BLaER1 treated with 17β-estradiol and CSF1 and Interleukin-3, amounts not matched to agents 10 nM and 100 nM (cell line): ENCODE measurements at regions not wholly inside any gene's neighbourhood (a gene's known extent, or its start where the extent isn't known, plus 50 kb on each side); places are given as distances from the start of the nearest gene placed in this dataset.

Experiments used
- H3K27ac ChIP-seq, 11 experiments: shearing (Covaris generic); formaldehyde crosslinking; 2 replicates each; pipeline ENCODE4 v1.8.1; 2022
- H3K27me3 ChIP-seq, 11 experiments: shearing (Covaris generic); formaldehyde crosslinking; 2 replicates each; pipeline ENCODE4 v1.8.1; 2022
- H3K36me3 ChIP-seq, 11 experiments: shearing (Covaris generic); formaldehyde crosslinking; 2 replicates each; pipeline ENCODE4 v1.8.1; 2022
- H3K4me1 ChIP-seq, 10 experiments: shearing (Covaris generic); formaldehyde crosslinking; 2 replicates each; pipeline ENCODE4 v1.8.1; 2022
- H3K4me2 ChIP-seq, 11 experiments: shearing (Covaris generic); formaldehyde crosslinking; 2 replicates each; pipeline ENCODE4 v1.8.1; 2022
- H3K4me3 ChIP-seq, 10 experiments: shearing (Covaris generic); formaldehyde crosslinking; 2 replicates each; pipeline ENCODE4 v1.8.1; 2022
- H3K9ac ChIP-seq, 11 experiments: shearing (Covaris generic); formaldehyde crosslinking; 2 replicates each; pipeline ENCODE4 v1.8.1; 2022
- H3K9me3 ChIP-seq, 11 experiments: shearing (Covaris generic); formaldehyde crosslinking; replicated peaks in 1 of 11; 2 replicates each; pipeline ENCODE4 v1.8.1; 2022
- H4K20me1 ChIP-seq, 11 experiments: shearing (Covaris generic); formaldehyde crosslinking; 2 replicates each; pipeline ENCODE4 v1.8.1; 2022
- Cebpa-rat ChIP-seq, 11 experiments: shearing (Covaris generic); IDR thresholded peaks; 2 replicates each; pipeline ENCODE4 v1.8.1; 2022

DNA sequence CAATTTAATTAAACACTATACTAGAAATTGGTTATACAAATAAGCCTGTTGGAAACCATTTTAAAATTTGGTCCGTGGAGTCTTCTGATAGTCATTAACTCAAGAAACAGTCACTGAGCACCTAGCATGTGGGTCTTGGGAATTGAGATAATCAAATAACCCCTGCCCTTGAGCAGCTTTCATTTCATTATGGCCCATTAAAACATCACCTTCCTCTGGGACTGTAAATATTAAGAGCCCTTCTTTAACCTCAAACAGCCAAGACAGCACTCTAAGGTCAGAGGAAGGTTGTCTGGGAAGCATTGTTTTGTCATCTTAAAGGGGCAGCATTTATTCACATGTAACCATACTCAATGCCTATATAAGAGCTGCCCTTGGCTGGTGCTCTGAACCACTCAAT lies 610.3 kb upstream of the USP24 start:
- Histone ChIP-seq H3K9ac (no peak overlapping the region), H3K27ac (no peak overlapping the region), H3K9me3 (no peaks in the 10 kb centered on the region), H4K20me1 (no peaks in the 10 kb centered on the region), H3K4me3 (no peak overlapping the region), H3K27me3 (no peaks in the 10 kb centered on the region; a peak in 1 of 22 replicates), H3K4me2 (no peak overlapping the region), H3K4me1 (no peaks in the 10 kb centered on the region), H3K36me3 (no peaks in the 10 kb centered on the region)
- TF ChIP-seq Cebpa-rat (IDR thresholded peaks at IDR 0.05), result no peak

GRCh38 chr1:55824251-55824640 lies 609.1 kb upstream of the USP24 start:
- Histone ChIP-seq H3K4me2 (no peak overlapping the region), H3K9me3 (no peaks in the 10 kb centered on the region), H3K36me3 (no peaks in the 10 kb centered on the region), H3K4me3 (no peak overlapping the region), H3K9ac (no peak overlapping the region), H3K27ac (no peak overlapping the region), H4K20me1 (no peaks in the 10 kb centered on the region), H3K27me3 (peaks cover 0 to 3% (median 0%) of the 10 kb centered on the region in 11 experiments; a peak in 1 of 22 replicates), H3K4me1 (no peaks in the 10 kb centered on the region)
- no peak for TF ChIP-seq Cebpa-rat (IDR thresholded peaks at IDR 0.05)

- TF ChIP-seq Cebpa-rat (IDR thresholded peaks at IDR 0.05), result no peak
- no peak overlapping the region for H3K9ac ChIP-seq
- no peaks in the 10 kb centered on the region for H3K9me3 ChIP-seq
- no peaks in the 10 kb centered on the region for H3K36me3 ChIP-seq
- H4K20me1 ChIP-seq, result no peaks in the 10 kb centered on the region
- no peak overlapping the region for H3K4me3 ChIP-seq
- H3K4me1 ChIP-seq, result no peaks in the 10 kb centered on the region
- no peak overlapping the region for H3K27ac ChIP-seq
- peaks cover 0 to 9% (median 0%) of the 10 kb centered on the region in 11 experiments; a peak in 4 of 22 replicates for H3K27me3 ChIP-seq
- H3K4me2 ChIP-seq, result no peak overlapping the region
Observed at GRCh38 chr1:55823541-55824250, 608.5 kb upstream of the USP24 start.

DNA sequence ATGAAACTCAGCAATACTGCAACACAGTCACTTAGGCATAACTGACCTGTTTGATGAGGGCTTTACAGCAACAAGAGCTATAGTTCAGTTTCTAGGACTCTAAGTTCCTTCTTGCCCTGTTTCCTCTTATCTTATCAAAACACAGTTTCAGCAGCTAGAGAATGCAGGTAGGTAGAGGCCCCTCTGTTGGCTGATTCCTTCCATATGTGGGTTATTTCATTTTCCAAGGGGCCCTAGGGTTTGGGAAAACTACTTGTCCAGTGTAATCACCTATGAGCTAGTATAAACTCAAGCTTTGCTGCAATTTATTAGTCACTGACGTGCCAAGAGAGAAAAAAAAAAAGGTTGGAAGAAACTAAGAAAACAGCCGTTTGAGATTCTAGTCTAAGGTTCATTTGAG lies 607.7 kb upstream of the USP24 start:
- H3K27me3 ChIP-seq, result peaks cover 0 to 16% (median 0%) of the 10 kb centered on the region in 11 experiments; a peak in 4 of 22 replicates
- H3K9ac ChIP-seq, result no peak overlapping the region
- no peaks in the 10 kb centered on the region for H3K36me3 ChIP-seq
- TF ChIP-seq Cebpa-rat (IDR thresholded peaks at IDR 0.05), result no peak
- no peak overlapping the region for H3K4me3 ChIP-seq
- no peaks in the 10 kb centered on the region for H3K4me1 ChIP-seq
- no peak overlapping the region for H3K4me2 ChIP-seq
- no peak overlapping the region for H3K27ac ChIP-seq
- H4K20me1 ChIP-seq, result no peaks in the 10 kb centered on the region
- no peaks in the 10 kb centered on the region for H3K9me3 ChIP-seq

DNA sequence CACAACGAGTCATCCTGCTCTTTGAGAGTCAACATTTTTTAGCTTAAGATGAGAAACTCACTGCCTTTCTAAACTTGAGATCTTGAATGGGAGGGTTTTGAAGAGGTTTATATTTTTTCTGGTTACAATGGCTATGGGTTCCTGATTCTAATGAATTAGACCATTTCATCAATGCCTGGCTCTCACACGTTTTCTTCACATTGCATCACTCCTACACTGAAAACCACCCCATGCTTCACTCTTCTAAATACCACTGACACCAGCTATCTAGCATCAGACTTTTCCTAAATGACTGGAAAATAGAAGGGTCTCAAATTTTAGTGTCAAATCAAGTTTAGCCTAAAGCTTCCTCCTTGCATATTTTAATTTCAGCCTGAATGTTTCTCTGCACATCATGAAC lies 606.1 kb upstream of the USP24 start:
- Histone ChIP-seq H4K20me1 (no peaks in the 10 kb centered on the region), H3K27ac (no peak overlapping the region), H3K27me3 (peaks cover 0 to 18% (median 0%) of the 10 kb centered on the region in 11 experiments; a peak in 4 of 22 replicates), H3K4me1 (peaks cover 0 to 13% (median 6%) of the 10 kb centered on the region in 10 experiments; a peak in 13 of 20 replicates), H3K9ac (no peak overlapping the region), H3K36me3 (no peaks in the 10 kb centered on the region), H3K4me2 (no peak overlapping the region), H3K9me3 (no peaks in the 10 kb centered on the region), H3K4me3 (no peak overlapping the region)
- no peak for TF ChIP-seq Cebpa-rat (IDR thresholded peaks at IDR 0.05)

- peaks cover 0 to 20% (median 9%) of the 10 kb centered on the region in 10 experiments; a peak in 13 of 20 replicates for H3K4me1 ChIP-seq
Observed at GRCh38 chr1:55820501-55820900, 605.3 kb upstream of the USP24 start.

DNA sequence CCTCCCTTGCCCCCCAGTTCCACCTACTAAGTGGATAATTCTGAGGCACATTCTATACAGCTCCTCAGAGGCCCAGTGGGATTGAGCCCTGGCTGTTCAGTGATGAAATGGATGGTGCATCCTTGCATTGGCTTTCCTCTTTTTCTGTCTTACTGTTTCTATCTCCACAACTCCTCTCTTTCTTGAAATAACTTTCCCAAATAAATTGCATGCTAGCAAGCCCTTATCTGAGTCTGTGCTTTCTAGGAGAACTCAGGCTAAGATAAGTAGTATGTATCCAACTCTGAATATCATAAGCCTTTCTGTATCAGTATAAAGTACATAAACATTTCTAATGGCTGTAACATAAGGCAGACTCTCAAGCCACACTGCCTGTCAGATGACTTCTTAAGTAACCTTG lies 603.8 kb upstream of the USP24 start:
- no peak overlapping the region for H3K4me3 ChIP-seq
- H3K9ac ChIP-seq, result no peak overlapping the region
- TF ChIP-seq Cebpa-rat (IDR thresholded peaks at IDR 0.05), result no peak
- no peaks in the 10 kb centered on the region for H4K20me1 ChIP-seq
- no peaks in the 10 kb centered on the region for H3K9me3 ChIP-seq
- H3K27ac ChIP-seq, result no peak overlapping the region
- H3K36me3 ChIP-seq, result no peaks in the 10 kb centered on the region
- peaks cover 0 to 20% (median 0%) of the 10 kb centered on the region in 11 experiments; a peak in 4 of 22 replicates for H3K27me3 ChIP-seq
- H3K4me2 ChIP-seq, result no peak overlapping the region
- peaks cover 0 to 23% (median 9%) of the 10 kb centered on the region in 10 experiments; a peak in 13 of 20 replicates for H3K4me1 ChIP-seq

More at GRCh38 chr1:55820501-55820900, 605.3 kb upstream of the USP24 start:
- Histone ChIP-seq H3K4me2 (no peak overlapping the region), H3K4me3 (no peak overlapping the region), H3K27me3 (peaks cover 0 to 18% (median 0%) of the 10 kb centered on the region in 11 experiments; a peak in 4 of 22 replicates), H3K9me3 (no peaks in the 10 kb centered on the region), H3K27ac (no peak overlapping the region), H3K9ac (no peak overlapping the region), H3K36me3 (no peaks in the 10 kb centered on the region), H4K20me1 (no peaks in the 10 kb centered on the region)
- no peak for TF ChIP-seq Cebpa-rat (IDR thresholded peaks at IDR 0.05)

- peaks cover 0 to 20% (median 0%) of the 10 kb centered on the region in 11 experiments; a peak in 4 of 22 replicates for H3K27me3 ChIP-seq
- H4K20me1 ChIP-seq, result no peaks in the 10 kb centered on the region
- no peaks in the 10 kb centered on the region for H3K9me3 ChIP-seq
- no peak overlapping the region for H3K4me3 ChIP-seq
- TF ChIP-seq Cebpa-rat (IDR thresholded peaks at IDR 0.05), result no peak
- no peak overlapping the region for H3K27ac ChIP-seq
- peak overlapping the region in 9 of 11 experiments; percentile 2 to 70 (median 19); a peak in 11 of 22 replicates for H3K4me2 ChIP-seq
- H3K9ac ChIP-seq, result no peak overlapping the region
- peaks cover 0 to 33% (median 9%) of the 10 kb centered on the region in 10 experiments; a peak in 13 of 20 replicates for H3K4me1 ChIP-seq
- H3K36me3 ChIP-seq, result no peaks in the 10 kb centered on the region
Observed at GRCh38 chr1:55816456-55817426, 601.6 kb upstream of the USP24 start.
